Loucy (cell line): ENCODE measurements at regions not wholly inside any gene's neighbourhood (a gene's known extent, or its start where the extent isn't known, plus 50 kb on each side); places are given as distances from the start of the nearest gene placed in this dataset.

Experiments
- H2AFZ ChIP-seq: fragments of 200-600 bp; sonication (generic); 2 replicates; pipeline ENCODE4 v1.6.0; 2016; ENCODE audit warnings: antibody characterized with exemption, mild to moderate bottlenecking, low read length, moderate library complexity
- H3F3A ChIP-seq: fragments of 200-600 bp; 2 replicates; pipeline ENCODE4 v1.6.0; 2016; ENCODE audit warnings: antibody characterized with exemption, low read depth, mild to moderate bottlenecking
- H3K27me3 ChIP-seq: fragments of 200-600 bp; sonication (generic); 2 replicates; pipeline ENCODE4 v1.6.1; 2014; ENCODE audit warnings: low read length, mild to moderate bottlenecking; ENCODE audit not compliant: insufficient read depth, poor library complexity, severe bottlenecking
- H3K36me3 ChIP-seq: fragments of 200-600 bp; sonication (generic); 2 replicates; pipeline ENCODE4 v1.6.1; 2016; ENCODE audit warnings: low read length; ENCODE audit not compliant: insufficient read depth
- H3K4me1 ChIP-seq: fragments of 200-600 bp; sonication (generic); 2 replicates; pipeline ENCODE4 v1.5.1; 2014; ENCODE audit warnings: low read length, mild to moderate bottlenecking; ENCODE audit not compliant: insufficient read depth, poor library complexity, severe bottlenecking
- H3K4me2 ChIP-seq: fragments of 200-600 bp; sonication (generic); 2 replicates; pipeline ENCODE4 v1.6.0; 2014; ENCODE audit warnings: antibody characterized with exemption, low read length, low read depth, mild to moderate bottlenecking; ENCODE audit not compliant: poor library complexity, severe bottlenecking
- H3K4me3 ChIP-seq: fragments of 200-600 bp; sonication (generic); 2 replicates; pipeline ENCODE4 v1.5.1; 2014; ENCODE audit warnings: low read length, mild to moderate bottlenecking, mixed read lengths; ENCODE audit not compliant: poor library complexity, severe bottlenecking
- H3K79me2 ChIP-seq: fragments of 200-600 bp; sonication (generic); 2 replicates; pipeline ENCODE4 v1.6.1; 2014; ENCODE audit warnings: low read length; ENCODE audit not compliant: insufficient read depth
- H3K9ac ChIP-seq: fragments of 200-600 bp; sonication (generic); 2 replicates; pipeline ENCODE4 v1.6.0; 2014; ENCODE audit warnings: mild to moderate bottlenecking, low read depth, low read length, moderate library complexity; ENCODE audit not compliant: poor library complexity, severe bottlenecking
- H3K9me2 ChIP-seq: fragments of 200-600 bp; sonication (generic); replicated peaks from 2 replicates; pipeline ENCODE4 v1.6.1; 2016; ENCODE audit warnings: low read depth, low read length, mixed read lengths
- H3K9me3 ChIP-seq: fragments of 200-600 bp; sonication (generic); 2 replicates; pipeline ENCODE4 v1.6.1; 2014; ENCODE audit warnings: mild to moderate bottlenecking, antibody characterized with exemption, low read length, low read depth; ENCODE audit not compliant: insufficient read depth
- H4K20me1 ChIP-seq: fragments of 200-600 bp; sonication (generic); 2 replicates; pipeline ENCODE4 v1.6.0; 2014; ENCODE audit warnings: antibody characterized with exemption, low read length, mild to moderate bottlenecking; ENCODE audit not compliant: insufficient read depth, poor library complexity, severe bottlenecking
- EZH2phosphoT487 ChIP-seq: fragments of 200-600 bp; IDR thresholded peaks from 2 replicates; pipeline ENCODE4 v1.6.1; 2018; ENCODE audit warnings: antibody characterized with exemption, mild to moderate bottlenecking, moderate library complexity, borderline replicate concordance
- TF ChIP-seq, protein P1 (sequence below): fragments of 200-600 bp; sonication (generic); conservative IDR thresholded peaks from 2 replicates; pipeline ENCODE4 v1.5.1; 2014; ENCODE audit warnings: mild to moderate bottlenecking, antibody characterized with exemption, low read length

DNA sequence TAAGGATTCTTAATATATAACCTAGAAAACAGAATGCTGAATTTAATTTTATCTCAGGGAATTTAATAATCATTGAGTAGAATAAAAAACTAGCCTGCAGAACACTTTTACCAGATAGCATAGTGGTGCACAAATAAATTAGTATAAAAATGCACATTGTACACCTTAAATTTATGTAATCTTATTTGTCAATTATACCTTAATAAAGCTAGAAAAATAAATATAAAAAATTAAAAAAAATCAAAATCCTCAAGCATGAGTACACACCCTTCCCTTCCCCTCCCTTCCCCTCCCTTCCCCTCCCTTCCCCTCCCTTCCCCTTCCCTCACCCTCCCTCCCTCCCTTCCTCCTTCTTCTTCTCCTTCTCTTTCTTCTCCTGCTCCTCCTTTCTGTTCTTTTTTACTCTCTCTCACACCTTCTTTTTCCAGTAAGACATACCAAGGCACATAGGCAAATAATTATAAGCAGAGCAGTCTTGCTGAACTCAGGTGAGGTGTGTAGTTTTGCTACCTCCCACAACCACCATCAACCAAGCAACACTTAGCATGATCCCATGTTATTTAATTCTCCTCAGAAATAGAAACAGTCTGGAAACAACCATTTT, 1395.0 kb downstream of the ZPLD1 start:
- H4K20me1 ChIP-seq, result no peaks in the 10 kb centered on the region
- H3K36me3 ChIP-seq, result no peaks in the 10 kb centered on the region
- no peaks in the 10 kb centered on the region for H3K9me2 ChIP-seq
- no peaks in the 10 kb centered on the region for H3K79me2 ChIP-seq
- H3F3A ChIP-seq, result no peaks in the 10 kb centered on the region
- no peak overlapping the region for H3K4me3 ChIP-seq
- H2AFZ ChIP-seq, result no peak overlapping the region
- no peak for TF ChIP-seq EZH2phosphoT487
- TF ChIP-seq, protein P1, sequence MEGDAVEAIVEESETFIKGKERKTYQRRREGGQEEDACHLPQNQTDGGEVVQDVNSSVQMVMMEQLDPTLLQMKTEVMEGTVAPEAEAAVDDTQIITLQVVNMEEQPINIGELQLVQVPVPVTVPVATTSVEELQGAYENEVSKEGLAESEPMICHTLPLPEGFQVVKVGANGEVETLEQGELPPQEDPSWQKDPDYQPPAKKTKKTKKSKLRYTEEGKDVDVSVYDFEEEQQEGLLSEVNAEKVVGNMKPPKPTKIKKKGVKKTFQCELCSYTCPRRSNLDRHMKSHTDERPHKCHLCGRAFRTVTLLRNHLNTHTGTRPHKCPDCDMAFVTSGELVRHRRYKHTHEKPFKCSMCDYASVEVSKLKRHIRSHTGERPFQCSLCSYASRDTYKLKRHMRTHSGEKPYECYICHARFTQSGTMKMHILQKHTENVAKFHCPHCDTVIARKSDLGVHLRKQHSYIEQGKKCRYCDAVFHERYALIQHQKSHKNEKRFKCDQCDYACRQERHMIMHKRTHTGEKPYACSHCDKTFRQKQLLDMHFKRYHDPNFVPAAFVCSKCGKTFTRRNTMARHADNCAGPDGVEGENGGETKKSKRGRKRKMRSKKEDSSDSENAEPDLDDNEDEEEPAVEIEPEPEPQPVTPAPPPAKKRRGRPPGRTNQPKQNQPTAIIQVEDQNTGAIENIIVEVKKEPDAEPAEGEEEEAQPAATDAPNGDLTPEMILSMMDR, result no peak
- H3K9ac ChIP-seq, result no peak overlapping the region
- H3K27me3 ChIP-seq, result no peaks in the 10 kb centered on the region
- H3K4me2 ChIP-seq, result no peak overlapping the region
- H3K4me1 ChIP-seq, result no peaks in the 10 kb centered on the region
- no peaks in the 10 kb centered on the region for H3K9me3 ChIP-seq

DNA sequence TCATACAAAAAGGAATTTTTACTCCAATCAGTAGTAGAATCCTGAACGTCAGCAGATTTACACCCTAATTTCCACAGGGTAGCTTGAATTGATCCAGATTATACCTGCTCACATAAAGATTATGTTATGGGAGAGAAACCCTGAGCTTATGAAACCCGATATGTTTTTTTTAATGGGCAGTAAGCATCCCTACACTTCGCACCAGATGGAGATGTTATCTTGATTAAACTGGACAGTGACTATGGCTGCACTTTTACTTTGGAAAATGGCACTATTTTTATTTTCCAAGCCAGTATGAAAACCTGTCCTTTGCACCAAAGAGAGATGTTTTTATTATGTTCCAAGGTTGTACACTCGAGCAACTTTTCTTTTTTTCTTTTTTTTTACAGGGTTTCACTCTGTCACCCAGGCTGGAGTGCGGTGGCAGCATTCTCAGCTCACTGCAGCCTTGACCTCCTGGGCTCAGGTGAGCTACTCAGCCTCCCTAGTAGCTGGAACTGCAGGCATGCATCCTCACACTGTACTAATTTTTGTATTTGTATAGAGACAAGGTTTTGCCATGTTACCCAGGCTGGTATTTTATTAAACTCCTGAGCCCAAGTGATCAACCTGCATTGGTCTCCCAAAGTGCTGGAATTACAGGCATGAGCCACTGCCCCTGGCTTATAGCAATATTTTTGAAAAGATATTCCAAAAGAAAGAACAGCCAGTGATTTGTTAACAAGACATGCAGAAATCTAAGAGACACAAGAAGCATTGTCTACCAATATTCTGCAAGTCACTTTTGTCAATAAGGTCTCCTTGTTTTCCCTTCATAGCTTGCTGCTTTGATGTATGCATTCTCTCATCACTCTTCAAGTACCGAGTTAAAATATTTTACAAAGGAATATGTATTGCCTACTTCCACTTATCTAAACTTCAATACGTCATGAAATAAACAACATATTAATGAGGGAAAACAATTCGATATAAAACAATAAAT, 1412.6 kb downstream of the ZPLD1 start:
- no peaks in the 10 kb centered on the region for H3K79me2 ChIP-seq
- no peak overlapping the region for H3K4me3 ChIP-seq
- no peak for TF ChIP-seq EZH2phosphoT487
- TF ChIP-seq, protein P1, result no peak
- H3K4me2 ChIP-seq, result no peak overlapping the region
- H3K36me3 ChIP-seq, result no peaks in the 10 kb centered on the region
- no peaks in the 10 kb centered on the region for H3K9me2 ChIP-seq
- H3K9me3 ChIP-seq, result no peaks in the 10 kb centered on the region
- no peaks in the 10 kb centered on the region for H3K27me3 ChIP-seq
- H3F3A ChIP-seq, result no peaks in the 10 kb centered on the region
- no peaks in the 10 kb centered on the region for H4K20me1 ChIP-seq
- H3K9ac ChIP-seq, result no peak overlapping the region
- H3K4me1 ChIP-seq, result no peaks in the 10 kb centered on the region
- no peak overlapping the region for H2AFZ ChIP-seq

DNA sequence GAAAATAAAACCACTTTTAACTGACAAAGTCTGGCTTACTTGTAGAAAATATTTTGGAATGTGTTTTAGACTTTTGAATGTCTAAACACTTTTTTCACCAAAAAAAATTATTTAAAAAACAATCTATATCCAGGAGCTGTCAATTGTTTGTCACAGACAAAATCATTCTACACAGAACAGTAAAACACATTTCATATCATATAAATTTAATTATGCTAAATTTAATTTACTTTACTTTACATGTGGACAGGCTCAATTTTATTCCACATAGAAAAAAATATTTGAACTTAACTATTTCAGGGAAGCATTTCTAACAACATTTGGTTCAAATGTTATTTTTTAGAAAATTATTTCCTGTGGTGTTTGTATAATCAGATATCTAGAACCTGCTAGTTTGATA, 1417.0 kb downstream of the ZPLD1 start:
- H3K4me3 ChIP-seq, result no peak overlapping the region
- TF ChIP-seq EZH2phosphoT487, result no peak
- TF ChIP-seq, protein P1, result no peak
- no peaks in the 10 kb centered on the region for H3K4me1 ChIP-seq
- H3K9me2 ChIP-seq, result no peaks in the 10 kb centered on the region
- H3K9me3 ChIP-seq, result no peaks in the 10 kb centered on the region
- no peak overlapping the region for H3K4me2 ChIP-seq
- H3K27me3 ChIP-seq, result no peaks in the 10 kb centered on the region
- no peaks in the 10 kb centered on the region for H3K79me2 ChIP-seq
- no peaks in the 10 kb centered on the region for H3F3A ChIP-seq
- H4K20me1 ChIP-seq, result no peaks in the 10 kb centered on the region
- no peak overlapping the region for H3K9ac ChIP-seq
- H3K36me3 ChIP-seq, result no peaks in the 10 kb centered on the region
- no peak overlapping the region for H2AFZ ChIP-seq
